Body of pancreas (tissue), 4 donors: ENCODE measurements at regions not wholly inside any gene's neighbourhood (a gene's known extent, or its start where the extent isn't known, plus 50 kb on each side); places are given as distances from the start of the nearest gene placed in this dataset.

Source experiments
- CTCF ChIP-seq, 7 experiments: fragments of 450-650 bp in 4 of 7; fragments of 200-600 bp in 3 of 7; sonication (generic) in 3 of 7; IDR thresholded peaks; one replicate each; pipeline ENCODE4 v1.5.1; 2016 to 2019; ENCODE audit warnings: antibody characterized with exemption in 7 of 7
- POLR2A ChIP-seq, 3 donors: fragments of 450-650 bp; IDR thresholded peaks; one replicate each; pipeline ENCODE4 v1.6.1; 2016; ENCODE audit warnings: antibody characterized with exemption in 3 of 3, mild to moderate bottlenecking in 2 of 3

DNA sequence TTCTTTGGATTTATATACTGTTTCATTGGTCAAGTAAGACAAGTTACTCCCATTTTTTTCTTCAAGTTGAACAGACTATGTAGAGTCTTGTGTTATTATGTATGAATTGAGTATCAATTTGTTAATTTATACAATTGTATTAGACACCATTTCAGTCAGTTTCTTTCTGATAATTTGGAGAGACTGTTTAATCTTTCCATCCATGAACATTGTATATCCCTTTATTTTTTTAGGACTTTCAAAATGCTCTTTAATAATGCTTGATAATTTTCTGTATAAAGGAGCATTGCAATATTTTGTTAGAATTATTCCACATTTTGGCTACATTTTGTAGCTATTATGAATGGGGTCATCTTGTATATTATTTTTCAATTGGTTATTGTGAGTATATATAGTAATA lies 69.1 kb upstream of the PJA2 start:
- no peak for TF ChIP-seq CTCF (IDR thresholded peaks at IDR 0.05)
- TF ChIP-seq POLR2A (IDR thresholded peaks at IDR 0.05): no peak
